ENCODE measurements at regions not wholly inside any gene's neighbourhood (a gene's known extent, or its start where the extent isn't known, plus 50 kb on each side); places are given as distances from the start of the nearest gene placed in this dataset.

DNA sequence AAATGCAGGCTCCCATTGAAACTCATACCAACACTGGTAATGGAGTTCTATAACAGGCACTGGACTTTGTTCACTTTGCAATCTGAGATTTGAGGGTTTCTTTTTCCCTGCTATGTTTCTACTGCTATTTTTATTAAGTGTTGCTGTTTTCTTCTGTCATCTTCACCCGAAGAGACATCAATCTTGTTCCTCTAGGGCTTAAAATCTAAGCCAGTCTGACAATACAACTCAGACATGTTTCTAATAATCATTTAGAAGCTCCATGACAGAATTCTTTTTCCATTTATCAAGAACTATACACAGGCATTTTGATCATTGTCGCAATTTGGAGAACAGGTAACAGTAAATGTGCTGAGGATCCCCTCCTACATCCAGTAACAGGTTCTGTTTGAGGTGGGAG is 98.5 kb upstream of the GNAI1 start:
- DNase-seq (ENCODE audit: low spot score): no peak
- no peak for ATAC-seq
- Mint-ChIP-seq H3K36me3 (no peaks in the 10 kb centered on the region), H3K9me3 (no peaks in the 10 kb centered on the region), H3K4me1 (peaks cover 13% of the 10 kb centered on the region), H3K4me3 (no peak overlapping the region), H3K27me3 (ENCODE audit: low read depth) (no peaks in the 10 kb centered on the region), H3K27ac (no peak overlapping the region)
- ChIA-PET CTCF (no interaction called here), POLR2A (no interaction called here)
- TF ChIP-seq, protein P1, sequence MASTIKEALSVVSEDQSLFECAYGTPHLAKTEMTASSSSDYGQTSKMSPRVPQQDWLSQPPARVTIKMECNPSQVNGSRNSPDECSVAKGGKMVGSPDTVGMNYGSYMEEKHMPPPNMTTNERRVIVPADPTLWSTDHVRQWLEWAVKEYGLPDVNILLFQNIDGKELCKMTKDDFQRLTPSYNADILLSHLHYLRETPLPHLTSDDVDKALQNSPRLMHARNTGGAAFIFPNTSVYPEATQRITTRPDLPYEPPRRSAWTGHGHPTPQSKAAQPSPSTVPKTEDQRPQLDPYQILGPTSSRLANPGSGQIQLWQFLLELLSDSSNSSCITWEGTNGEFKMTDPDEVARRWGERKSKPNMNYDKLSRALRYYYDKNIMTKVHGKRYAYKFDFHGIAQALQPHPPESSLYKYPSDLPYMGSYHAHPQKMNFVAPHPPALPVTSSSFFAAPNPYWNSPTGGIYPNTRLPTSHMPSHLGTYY (CRISPR knock-in tag; IDR thresholded peaks at IDR 0.05): no peak

- no peaks in the 10 kb centered on the region for H3K4me1 Mint-ChIP-seq
- DNase-seq (ENCODE audit: low spot score) (no peak), ATAC-seq (no peak)
- peaks cover 15% of the 10 kb centered on the region for H3K9me3 Mint-ChIP-seq
- H3K36me3 Mint-ChIP-seq: peaks cover 2% of the 10 kb centered on the region; the same call in 1 of the 2 replicates
- no peak overlapping the region for H3K4me3 Mint-ChIP-seq
- no peak for TF ChIP-seq ELF4 (CRISPR knock-in tag; IDR thresholded peaks at IDR 0.05; ENCODE audit: low read depth)
- TF ChIP-seq AR (CRISPR knock-in tag; IDR thresholded peaks at IDR 0.05): no peak
- no peak for TF ChIP-seq TP53 (CRISPR knock-in tag; IDR thresholded peaks at IDR 0.05)
- no peak for TF ChIP-seq NR3C1 (CRISPR knock-in tag; conservative IDR thresholded peaks at IDR 0.05; ENCODE audit: low read depth)
- TF ChIP-seq ETV6 (CRISPR knock-in tag; IDR thresholded peaks at IDR 0.05): no peak
- TF ChIP-seq SMAD3 (CRISPR knock-in tag; IDR thresholded peaks at IDR 0.05; ENCODE audit: borderline replicate concordance): no peak
- no peak for TF ChIP-seq PRDM15 (CRISPR knock-in tag; IDR thresholded peaks at IDR 0.05)
- no peak for TF ChIP-seq NFATC4 (CRISPR knock-in tag; IDR thresholded peaks at IDR 0.05)
- no peak for TF ChIP-seq CREB1 (CRISPR knock-in tag; IDR thresholded peaks at IDR 0.05)
- TF ChIP-seq, protein P2, sequence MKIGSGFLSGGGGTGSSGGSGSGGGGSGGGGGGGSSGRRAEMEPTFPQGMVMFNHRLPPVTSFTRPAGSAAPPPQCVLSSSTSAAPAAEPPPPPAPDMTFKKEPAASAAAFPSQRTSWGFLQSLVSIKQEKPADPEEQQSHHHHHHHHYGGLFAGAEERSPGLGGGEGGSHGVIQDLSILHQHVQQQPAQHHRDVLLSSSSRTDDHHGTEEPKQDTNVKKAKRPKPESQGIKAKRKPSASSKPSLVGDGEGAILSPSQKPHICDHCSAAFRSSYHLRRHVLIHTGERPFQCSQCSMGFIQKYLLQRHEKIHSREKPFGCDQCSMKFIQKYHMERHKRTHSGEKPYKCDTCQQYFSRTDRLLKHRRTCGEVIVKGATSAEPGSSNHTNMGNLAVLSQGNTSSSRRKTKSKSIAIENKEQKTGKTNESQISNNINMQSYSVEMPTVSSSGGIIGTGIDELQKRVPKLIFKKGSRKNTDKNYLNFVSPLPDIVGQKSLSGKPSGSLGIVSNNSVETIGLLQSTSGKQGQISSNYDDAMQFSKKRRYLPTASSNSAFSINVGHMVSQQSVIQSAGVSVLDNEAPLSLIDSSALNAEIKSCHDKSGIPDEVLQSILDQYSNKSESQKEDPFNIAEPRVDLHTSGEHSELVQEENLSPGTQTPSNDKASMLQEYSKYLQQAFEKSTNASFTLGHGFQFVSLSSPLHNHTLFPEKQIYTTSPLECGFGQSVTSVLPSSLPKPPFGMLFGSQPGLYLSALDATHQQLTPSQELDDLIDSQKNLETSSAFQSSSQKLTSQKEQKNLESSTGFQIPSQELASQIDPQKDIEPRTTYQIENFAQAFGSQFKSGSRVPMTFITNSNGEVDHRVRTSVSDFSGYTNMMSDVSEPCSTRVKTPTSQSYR (CRISPR knock-in tag; IDR thresholded peaks at IDR 0.05): no peak
- TF ChIP-seq FOXP1 (CRISPR knock-in tag; IDR thresholded peaks at IDR 0.05; ENCODE audit: borderline replicate concordance): no peak
- TF ChIP-seq E2F4 (CRISPR knock-in tag; IDR thresholded peaks at IDR 0.05; ENCODE audit: borderline replicate concordance, low read depth): no peak
- TF ChIP-seq, protein P3, sequence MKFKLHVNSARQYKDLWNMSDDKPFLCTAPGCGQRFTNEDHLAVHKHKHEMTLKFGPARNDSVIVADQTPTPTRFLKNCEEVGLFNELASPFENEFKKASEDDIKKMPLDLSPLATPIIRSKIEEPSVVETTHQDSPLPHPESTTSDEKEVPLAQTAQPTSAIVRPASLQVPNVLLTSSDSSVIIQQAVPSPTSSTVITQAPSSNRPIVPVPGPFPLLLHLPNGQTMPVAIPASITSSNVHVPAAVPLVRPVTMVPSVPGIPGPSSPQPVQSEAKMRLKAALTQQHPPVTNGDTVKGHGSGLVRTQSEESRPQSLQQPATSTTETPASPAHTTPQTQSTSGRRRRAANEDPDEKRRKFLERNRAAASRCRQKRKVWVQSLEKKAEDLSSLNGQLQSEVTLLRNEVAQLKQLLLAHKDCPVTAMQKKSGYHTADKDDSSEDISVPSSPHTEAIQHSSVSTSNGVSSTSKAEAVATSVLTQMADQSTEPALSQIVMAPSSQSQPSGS (CRISPR knock-in tag; IDR thresholded peaks at IDR 0.05; ENCODE audit: borderline replicate concordance, low read depth): no peak
- TF ChIP-seq GRHL2 (CRISPR knock-in tag; IDR thresholded peaks at IDR 0.05; ENCODE audit: insufficient replicate concordance, severe bottlenecking): no peak
- no peak for TF ChIP-seq NR2C2 (CRISPR knock-in tag; IDR thresholded peaks at IDR 0.05)
- no peak for TF ChIP-seq IRF1 (CRISPR knock-in tag; IDR thresholded peaks at IDR 0.05)
- no peak for TF ChIP-seq EMX1 (CRISPR knock-in tag; IDR thresholded peaks at IDR 0.05)
- TF ChIP-seq PRRX2 (CRISPR knock-in tag; IDR thresholded peaks at IDR 0.05): no peak
- POLR2A ChIA-PET: no interaction called here
- no peak overlapping the region for H3K27ac Mint-ChIP-seq
- CTCF ChIA-PET: no interaction called here
- no peaks in the 10 kb centered on the region for H3K27me3 Mint-ChIP-seq (ENCODE audit: low read depth)
Measured at GRCh38 chr7:80028717-80029116, 105.9 kb upstream of the GNAI1 start.
